Rectal smooth muscle tissue (tissue), 1 donor: ENCODE measurements at regions not wholly inside any gene's neighbourhood (a gene's known extent, or its start where the extent isn't known, plus 50 kb on each side); places are given as distances from the start of the nearest gene placed in this dataset.
"Not testable (repeated sequence)": the region's sequence is repeated elsewhere in the genome, so short reads cannot be mapped to it uniquely, and the experiment has no call there.

Experiments used
- H3K27ac ChIP-seq: one replicate; pipeline ENCODE4 v1.7.0; 2013; ENCODE audit warnings: low read depth, low read length, inconsistent platforms
- H3K27me3 ChIP-seq: one replicate; pipeline ENCODE4 v1.7.0; 2013; ENCODE audit warnings: low read length; ENCODE audit not compliant: control insufficient read depth, insufficient read depth
- H3K36me3 ChIP-seq: one replicate; pipeline ENCODE4 v1.7.0; 2013; ENCODE audit warnings: low read length; ENCODE audit not compliant: control insufficient read depth, insufficient read depth
- H3K4me1 ChIP-seq: one replicate; pipeline ENCODE4 v1.7.0; 2013; ENCODE audit warnings: low read length; ENCODE audit not compliant: control insufficient read depth, insufficient read depth
- H3K4me3 ChIP-seq: one replicate; pipeline ENCODE4 v1.7.0; 2013; ENCODE audit warnings: low read length
- H3K9ac ChIP-seq: one replicate; pipeline ENCODE4 v1.7.0; 2013; ENCODE audit warnings: low read length

DNA sequence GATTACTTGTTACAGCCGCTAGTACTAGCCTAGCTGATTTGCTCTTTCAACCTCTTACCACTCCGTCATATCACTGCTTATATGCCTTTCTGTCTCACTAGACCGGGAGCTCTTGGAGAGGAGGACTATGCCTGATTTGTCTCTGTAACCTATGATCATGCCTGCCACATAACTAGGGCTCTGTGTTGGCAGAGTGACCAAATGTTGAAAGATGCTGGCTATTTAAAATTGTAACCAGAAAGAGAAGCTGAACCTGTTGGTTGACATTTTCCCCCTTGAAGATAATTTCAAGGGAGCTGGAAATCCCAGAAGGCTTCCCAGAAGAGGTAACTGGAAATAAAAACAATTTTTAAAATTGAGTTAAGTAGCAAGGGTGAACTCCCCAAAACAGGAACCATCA is 124.1 kb upstream of the MYCN start:
- H3K27ac ChIP-seq: no peak overlapping the region
- no peak overlapping the region for H3K4me3 ChIP-seq
- no peaks in the 10 kb centered on the region for H3K4me1 ChIP-seq
- H3K27me3 ChIP-seq: no peaks in the 10 kb centered on the region
- H3K9ac ChIP-seq: no peak overlapping the region
- H3K36me3 ChIP-seq: no peaks in the 10 kb centered on the region

- no peaks in the 10 kb centered on the region for H3K4me1 ChIP-seq
- no peak overlapping the region for H3K4me3 ChIP-seq
- no peak overlapping the region for H3K9ac ChIP-seq
- H3K27ac ChIP-seq: no peak overlapping the region
- no peaks in the 10 kb centered on the region for H3K27me3 ChIP-seq
- H3K36me3 ChIP-seq: no peaks in the 10 kb centered on the region
Measured at GRCh38 chr2:15816674-15817406, 123.5 kb upstream of the MYCN start.

- Histone ChIP-seq H3K36me3 (no peaks in the 10 kb centered on the region), H3K4me1 (no peaks in the 10 kb centered on the region), H3K9ac (no peak overlapping the region), H3K4me3 (no peak overlapping the region), H3K27ac (no peak overlapping the region), H3K27me3 (no peaks in the 10 kb centered on the region)
Measured at GRCh38 chr2:15817748-15818147, 122.6 kb upstream of the MYCN start.

GRCh38 chr2:15818318-15818753 is 122.0 kb upstream of the MYCN start:
- H3K9ac ChIP-seq: no peak overlapping the region
- no peak overlapping the region for H3K27ac ChIP-seq
- no peaks in the 10 kb centered on the region for H3K27me3 ChIP-seq
- no peak overlapping the region for H3K4me3 ChIP-seq
- no peaks in the 10 kb centered on the region for H3K36me3 ChIP-seq
- H3K4me1 ChIP-seq: no peaks in the 10 kb centered on the region

GRCh38 chr2:15818881-15819280 is 121.5 kb upstream of the MYCN start:
- no peak overlapping the region for H3K4me3 ChIP-seq
- H3K4me1 ChIP-seq: no peaks in the 10 kb centered on the region
- no peaks in the 10 kb centered on the region for H3K27me3 ChIP-seq
- H3K9ac ChIP-seq: no peak overlapping the region
- H3K27ac ChIP-seq: no peak overlapping the region
- no peaks in the 10 kb centered on the region for H3K36me3 ChIP-seq

- Histone ChIP-seq H3K36me3 (no peaks in the 10 kb centered on the region), H3K27ac (no peak overlapping the region), H3K9ac (no peak overlapping the region), H3K4me1 (no peaks in the 10 kb centered on the region), H3K27me3 (no peaks in the 10 kb centered on the region), H3K4me3 (no peak overlapping the region)
Measured at GRCh38 chr2:15819562-15820256, 120.6 kb upstream of the MYCN start.

GRCh38 chr2:15820257-15820566 is 120.1 kb upstream of the MYCN start:
- Histone ChIP-seq H3K36me3 (no peaks in the 10 kb centered on the region), H3K4me3 (no peak overlapping the region), H3K9ac (no peak overlapping the region)

GRCh38 chr2:15820927-15821326 is 119.4 kb upstream of the MYCN start:
- Histone ChIP-seq H3K4me3 (no peak overlapping the region), H3K27me3 (no peaks in the 10 kb centered on the region), H3K9ac (no peak overlapping the region), H3K36me3 (no peaks in the 10 kb centered on the region), H3K27ac (no peak overlapping the region), H3K4me1 (no peaks in the 10 kb centered on the region)

More at GRCh38 chr2:15820257-15820566, 120.1 kb upstream of the MYCN start:
- Histone ChIP-seq H3K27ac (no peak overlapping the region), H3K27me3 (no peaks in the 10 kb centered on the region), H3K4me1 (no peaks in the 10 kb centered on the region)

DNA sequence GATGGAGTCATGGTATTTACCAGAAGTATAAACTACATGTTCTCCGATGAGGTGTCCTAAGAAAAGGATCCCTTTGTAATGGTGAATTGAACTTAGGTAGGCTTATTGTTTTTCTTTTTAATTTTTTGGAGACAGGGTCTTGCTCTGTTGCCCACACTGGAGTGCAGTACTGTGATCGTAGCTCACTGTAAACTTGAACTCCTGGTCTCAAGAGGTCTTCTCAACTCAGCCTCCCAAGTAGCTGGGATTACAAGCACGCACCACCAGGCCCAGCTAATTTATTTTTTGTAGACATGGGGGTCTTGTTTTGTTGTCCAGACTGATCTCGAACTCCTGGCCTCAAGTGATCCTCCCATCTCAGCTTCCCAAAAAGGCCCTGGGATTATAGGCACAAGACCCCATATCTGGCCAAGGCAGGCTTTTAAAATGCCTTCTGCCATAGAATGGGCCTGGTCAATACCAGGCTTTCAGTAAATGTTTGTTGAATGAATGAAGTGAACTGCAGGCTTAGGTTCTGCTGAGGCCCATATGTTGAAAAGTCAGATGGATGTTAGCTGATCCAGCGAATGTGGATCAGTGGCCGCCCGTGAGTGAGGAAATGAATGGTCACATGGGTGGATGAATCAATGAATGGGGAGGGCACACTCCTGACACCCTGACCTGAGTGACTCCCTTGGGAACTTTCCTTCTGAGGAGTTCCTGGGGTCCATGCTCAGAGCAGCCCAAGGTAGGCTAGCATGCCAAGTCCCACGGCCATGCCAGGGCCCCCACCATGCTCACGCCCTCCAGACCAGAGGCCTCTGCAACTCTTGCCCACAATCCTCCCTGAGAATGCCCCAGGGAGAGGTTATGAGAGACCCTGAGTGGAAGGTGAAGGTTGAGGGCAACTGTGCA is 118.0 kb upstream of the MYCN start:
- H3K4me1 ChIP-seq: no peaks in the 10 kb centered on the region
- no peak overlapping the region for H3K27ac ChIP-seq
- H3K4me3 ChIP-seq: no peak overlapping the region
- H3K9ac ChIP-seq: no peak overlapping the region
- no peaks in the 10 kb centered on the region for H3K27me3 ChIP-seq
- H3K36me3 ChIP-seq: no peaks in the 10 kb centered on the region

DNA sequence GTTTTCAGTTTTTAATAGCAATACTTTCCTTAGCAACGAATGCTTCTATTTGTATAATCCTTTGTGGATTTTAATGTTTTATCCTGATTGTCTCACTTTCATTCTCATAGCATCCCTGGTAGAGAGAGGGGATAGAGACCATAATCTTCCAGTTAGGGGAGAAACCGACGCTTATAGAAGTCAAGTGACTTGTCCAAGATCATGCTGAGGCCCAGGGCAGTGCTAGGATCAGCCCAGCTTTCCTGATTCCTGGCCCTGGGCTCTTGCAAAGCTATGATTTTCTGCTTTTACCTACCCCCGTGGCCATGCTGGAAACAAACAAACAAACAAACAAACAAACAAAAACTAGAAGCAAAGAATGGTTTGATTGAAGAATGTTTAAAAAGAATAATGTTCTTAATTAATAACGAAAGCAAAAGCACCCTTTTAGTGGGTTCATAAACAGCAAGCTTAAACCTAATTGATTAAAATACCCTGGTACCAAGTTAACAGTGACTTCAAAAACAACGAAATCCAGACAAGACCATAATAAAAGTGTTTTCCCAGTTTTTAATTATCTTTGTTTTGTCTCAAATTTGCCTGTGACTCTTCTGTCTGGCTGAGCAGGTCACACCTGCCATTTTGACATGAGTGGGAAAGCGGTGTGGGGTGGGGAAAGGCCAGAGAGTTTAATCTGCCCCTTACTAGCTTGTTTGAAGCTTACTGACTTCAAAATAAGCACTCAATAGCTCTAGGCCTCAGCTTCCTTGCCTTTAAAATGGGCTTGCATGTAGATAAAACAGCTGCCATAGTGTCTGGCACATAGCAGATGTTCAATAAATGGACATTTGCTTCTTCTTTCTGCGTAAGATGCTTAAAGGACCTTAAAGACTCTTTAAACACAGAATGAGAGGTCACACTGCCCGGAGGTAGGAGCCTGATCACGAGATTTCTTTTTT is 116.6 kb upstream of the MYCN start:
- H3K27me3 ChIP-seq: no peaks in the 10 kb centered on the region
- H3K27ac ChIP-seq: no peak overlapping the region
- no peak overlapping the region for H3K9ac ChIP-seq
- no peaks in the 10 kb centered on the region for H3K36me3 ChIP-seq
- H3K4me3 ChIP-seq: no peak overlapping the region
- no peaks in the 10 kb centered on the region for H3K4me1 ChIP-seq

DNA sequence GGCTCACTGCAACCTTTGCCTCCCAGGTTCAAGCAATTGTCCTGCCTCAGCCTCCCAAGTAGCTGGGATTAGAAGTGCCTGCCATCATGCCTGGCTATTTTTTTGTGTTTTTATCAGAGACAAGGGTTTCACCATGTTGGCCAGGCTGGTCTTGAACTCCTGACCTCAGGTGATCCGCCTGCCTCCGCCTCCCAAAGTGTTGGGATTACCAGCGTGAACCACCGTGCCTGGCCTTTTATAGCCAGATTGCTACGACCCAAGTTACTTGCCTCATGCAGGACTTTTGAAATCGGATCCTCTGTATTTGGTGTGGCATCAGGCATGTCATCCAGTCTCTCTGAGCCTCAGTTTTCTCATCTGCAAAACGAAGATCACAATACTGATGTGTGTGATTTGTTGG is 115.9 kb upstream of the MYCN start:
- H3K27me3 ChIP-seq, H3K4me3 ChIP-seq, H3K36me3 ChIP-seq, H3K9ac ChIP-seq, H3K4me1 ChIP-seq, H3K27ac ChIP-seq: not testable (repeated sequence)
